ENCODE measurements at regions not wholly inside any gene's neighbourhood (a gene's known extent, or its start where the extent isn't known, plus 50 kb on each side); places are given as distances from the start of the nearest gene placed in this dataset.

DNA sequence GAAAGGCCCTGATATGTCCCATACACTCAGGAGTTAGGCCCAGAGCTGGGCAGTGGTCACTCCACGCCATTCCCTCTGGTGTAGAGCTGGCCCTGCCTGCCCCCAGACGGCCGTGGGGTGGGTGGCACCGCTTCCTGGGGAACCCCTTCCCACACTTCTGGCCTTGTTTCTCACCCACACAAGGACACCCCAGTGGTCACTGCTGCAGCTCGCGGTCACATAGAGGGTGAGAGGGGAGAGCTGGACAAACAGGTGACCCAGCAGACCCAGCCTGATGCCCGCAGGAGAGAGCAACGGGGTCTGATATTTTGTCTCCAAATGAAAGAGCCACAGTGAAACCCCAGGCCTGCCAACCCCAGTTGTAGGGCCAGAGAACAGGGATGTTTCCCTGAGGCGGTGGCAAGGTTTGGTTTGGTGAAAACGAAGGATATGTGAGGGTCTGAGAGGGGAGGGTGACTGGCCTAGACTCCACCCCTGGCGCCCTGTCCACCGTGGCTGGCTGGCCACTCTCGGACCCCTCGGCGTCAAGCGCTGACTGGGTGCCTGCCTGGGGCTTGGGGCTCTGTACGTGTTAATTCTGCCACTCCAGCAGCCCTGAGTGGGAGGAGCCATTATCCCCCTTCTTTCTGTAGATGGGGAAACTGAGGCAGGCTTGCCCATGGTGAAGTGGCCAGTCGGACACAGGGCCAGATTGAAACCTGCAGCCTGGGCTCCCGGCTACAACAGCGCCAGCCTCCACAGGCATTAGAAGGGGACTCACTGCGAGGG lies 71.0 kb upstream of the PPARA start:
- TF ChIP-seq, protein P1, sequence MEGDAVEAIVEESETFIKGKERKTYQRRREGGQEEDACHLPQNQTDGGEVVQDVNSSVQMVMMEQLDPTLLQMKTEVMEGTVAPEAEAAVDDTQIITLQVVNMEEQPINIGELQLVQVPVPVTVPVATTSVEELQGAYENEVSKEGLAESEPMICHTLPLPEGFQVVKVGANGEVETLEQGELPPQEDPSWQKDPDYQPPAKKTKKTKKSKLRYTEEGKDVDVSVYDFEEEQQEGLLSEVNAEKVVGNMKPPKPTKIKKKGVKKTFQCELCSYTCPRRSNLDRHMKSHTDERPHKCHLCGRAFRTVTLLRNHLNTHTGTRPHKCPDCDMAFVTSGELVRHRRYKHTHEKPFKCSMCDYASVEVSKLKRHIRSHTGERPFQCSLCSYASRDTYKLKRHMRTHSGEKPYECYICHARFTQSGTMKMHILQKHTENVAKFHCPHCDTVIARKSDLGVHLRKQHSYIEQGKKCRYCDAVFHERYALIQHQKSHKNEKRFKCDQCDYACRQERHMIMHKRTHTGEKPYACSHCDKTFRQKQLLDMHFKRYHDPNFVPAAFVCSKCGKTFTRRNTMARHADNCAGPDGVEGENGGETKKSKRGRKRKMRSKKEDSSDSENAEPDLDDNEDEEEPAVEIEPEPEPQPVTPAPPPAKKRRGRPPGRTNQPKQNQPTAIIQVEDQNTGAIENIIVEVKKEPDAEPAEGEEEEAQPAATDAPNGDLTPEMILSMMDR (conservative IDR thresholded peaks at IDR 0.05): no peak
- no peaks in the 10 kb centered on the region for H3K9me3 Mint-ChIP-seq
- H3K27ac Mint-ChIP-seq: no peak overlapping the region
- peaks cover 32% of the 10 kb centered on the region for H3K27me3 Mint-ChIP-seq
- H3K4me1 Mint-ChIP-seq (ENCODE audit: unreplicated experiment): peaks cover 13% of the 10 kb centered on the region
- no peaks in the 10 kb centered on the region for H3K36me3 Mint-ChIP-seq
- H3K4me3 Mint-ChIP-seq: no peak overlapping the region
- no peak for DNase-seq (ENCODE audit: extremely low spot score, unreplicated experiment)

DNA sequence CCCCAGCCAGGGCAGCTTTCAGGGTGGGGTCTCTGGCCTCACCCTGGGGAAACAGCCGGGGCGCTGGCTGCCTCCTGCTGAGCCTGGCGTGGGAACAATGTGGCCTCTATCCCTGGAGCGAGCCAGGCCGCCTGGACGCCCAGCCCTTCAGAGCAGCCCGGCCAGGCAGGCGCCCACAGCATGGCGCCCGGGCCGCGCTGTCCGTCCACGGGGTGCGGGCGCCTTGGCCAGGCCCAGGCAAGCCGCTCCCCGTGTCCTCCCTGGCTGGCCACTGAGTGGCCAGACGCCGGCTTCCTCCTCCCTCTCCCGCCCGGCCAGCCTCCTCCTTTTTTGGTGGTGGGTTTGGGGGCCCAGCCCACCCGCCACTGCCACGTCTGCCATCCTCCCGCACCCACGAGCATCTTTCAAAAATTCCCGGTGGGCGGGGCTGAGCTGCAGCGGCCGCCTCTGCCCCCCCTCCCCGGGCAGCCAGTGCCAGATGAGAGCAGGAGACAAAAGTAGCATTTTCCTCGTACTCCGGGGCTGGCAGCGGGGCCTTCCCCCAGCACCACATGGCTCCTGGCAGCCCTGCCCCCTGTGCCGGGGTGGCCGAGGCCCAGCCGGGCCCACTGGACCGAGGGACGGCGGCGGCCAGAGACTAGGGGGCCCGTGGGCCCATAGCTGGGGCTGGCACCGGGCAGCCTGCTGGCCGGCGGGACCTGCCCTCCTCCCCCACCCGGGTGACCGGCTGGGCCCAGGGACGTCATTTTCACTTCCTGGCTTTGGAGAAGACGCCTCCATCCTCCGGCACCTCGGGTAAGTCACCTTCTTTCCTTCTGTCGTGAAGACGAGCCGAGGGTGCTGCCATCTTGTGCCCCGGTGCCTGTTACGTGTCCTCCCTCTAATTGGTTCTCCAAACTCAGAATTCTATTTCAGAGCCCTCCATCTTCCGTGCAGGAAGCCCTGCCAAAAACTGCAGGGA lies 70.2 kb upstream of the PPARA start:
- TF ChIP-seq, protein P1 (conservative IDR thresholded peaks at IDR 0.05): no peak
- no peak for DNase-seq (ENCODE audit: extremely low spot score, unreplicated experiment)
- Mint-ChIP-seq H3K9me3 (no peaks in the 10 kb centered on the region), H3K27ac (no peak overlapping the region), H3K4me1 (ENCODE audit: unreplicated experiment) (peaks cover 13% of the 10 kb centered on the region), H3K27me3 (peaks cover 23% of the 10 kb centered on the region), H3K4me3 (no peak overlapping the region), H3K36me3 (no peaks in the 10 kb centered on the region)

DNA sequence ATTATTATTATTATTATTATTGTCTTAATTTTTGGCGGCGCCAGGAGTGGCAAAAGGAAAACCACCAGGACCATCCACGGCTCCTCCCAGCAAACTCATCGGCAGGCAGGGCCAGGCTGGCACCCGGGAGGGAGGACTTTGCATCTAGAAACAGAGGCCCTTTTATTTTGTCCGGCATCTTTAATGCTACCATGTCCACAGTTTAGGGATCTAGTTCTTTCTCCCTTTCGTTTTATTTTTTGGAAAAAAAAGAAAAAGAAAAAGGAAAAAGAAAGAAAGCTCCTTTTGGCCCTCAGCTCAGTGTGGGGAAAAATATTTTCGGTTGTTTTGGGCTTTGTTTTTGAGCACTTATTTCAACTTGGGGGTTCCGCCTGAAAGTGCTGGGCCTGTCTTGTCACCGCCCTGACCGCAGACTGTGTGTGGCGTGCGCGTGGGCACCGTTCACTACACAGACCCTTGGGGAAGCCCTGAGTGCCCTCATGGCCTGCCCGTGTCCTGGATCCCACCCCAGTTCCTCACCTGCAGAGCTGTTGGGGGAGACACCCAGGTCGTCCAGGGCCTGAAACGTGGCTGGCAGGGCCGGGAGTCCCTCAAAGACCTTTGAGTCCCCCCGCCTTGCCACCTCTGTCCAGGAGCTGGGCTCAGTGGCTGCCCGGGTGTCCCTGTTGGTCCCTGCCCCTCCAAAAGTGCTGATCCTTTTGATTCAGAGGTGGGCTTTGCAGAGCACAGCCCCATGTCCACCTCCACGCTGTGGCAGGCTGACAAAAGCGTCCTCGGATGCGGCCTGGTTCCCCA lies 69.1 kb upstream of the PPARA start:
- no peaks in the 10 kb centered on the region for H3K9me3 Mint-ChIP-seq
- H3K36me3 Mint-ChIP-seq: no peaks in the 10 kb centered on the region
- TF ChIP-seq, protein P1 (conservative IDR thresholded peaks at IDR 0.05): no peak
- H3K27me3 Mint-ChIP-seq: peaks cover 15% of the 10 kb centered on the region
- no peak for DNase-seq (ENCODE audit: extremely low spot score, unreplicated experiment)
- H3K27ac Mint-ChIP-seq: no peak overlapping the region
- peaks cover 9% of the 10 kb centered on the region for H3K4me1 Mint-ChIP-seq (ENCODE audit: unreplicated experiment)
- H3K4me3 Mint-ChIP-seq: no peak overlapping the region

DNA sequence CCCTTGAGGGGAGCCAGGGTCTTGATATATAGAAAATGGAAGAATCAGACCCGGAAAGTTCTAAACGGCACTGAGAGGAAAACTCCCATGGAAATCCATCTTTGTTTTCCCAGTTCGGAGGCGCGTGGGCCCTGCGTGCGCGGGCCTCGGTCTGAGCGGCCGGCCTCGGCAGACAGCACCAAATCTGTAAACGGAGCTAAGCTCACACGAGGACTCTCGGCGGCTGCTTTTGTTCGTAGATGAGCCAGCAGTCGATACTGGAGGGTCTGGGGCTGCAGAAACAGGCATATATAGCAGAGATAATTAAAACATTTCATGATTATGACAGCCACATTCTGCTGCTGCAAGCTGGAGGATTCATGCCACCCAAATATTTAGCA lies 68.5 kb upstream of the PPARA start:
- no peak overlapping the region for H3K4me3 Mint-ChIP-seq
- no peak for DNase-seq (ENCODE audit: extremely low spot score, unreplicated experiment)
- no peaks in the 10 kb centered on the region for H3K36me3 Mint-ChIP-seq
- H3K27ac Mint-ChIP-seq: no peak overlapping the region
- H3K9me3 Mint-ChIP-seq: no peaks in the 10 kb centered on the region
- peaks cover 8% of the 10 kb centered on the region for H3K4me1 Mint-ChIP-seq (ENCODE audit: unreplicated experiment)
- TF ChIP-seq, protein P1 (conservative IDR thresholded peaks at IDR 0.05): no peak
- H3K27me3 Mint-ChIP-seq: peaks cover 10% of the 10 kb centered on the region

DNA sequence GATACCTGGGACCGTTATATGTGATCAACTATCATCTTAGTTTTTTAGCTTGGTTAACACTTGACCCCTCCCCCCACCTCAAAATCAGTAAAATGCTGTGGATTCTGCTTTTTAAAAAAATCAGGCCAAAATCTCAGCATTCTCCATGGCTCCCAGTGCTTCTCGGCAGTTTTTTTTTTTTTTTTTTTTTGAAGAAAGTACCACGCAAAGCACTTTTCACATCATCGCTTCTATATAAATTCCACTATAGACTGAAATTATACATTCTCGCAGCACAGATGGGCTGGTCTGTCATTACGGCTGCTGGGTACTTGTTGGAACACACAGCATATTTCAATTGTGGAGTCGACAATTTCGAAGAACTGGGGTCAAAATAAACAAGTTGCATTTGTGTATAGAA lies 67.7 kb upstream of the PPARA start:
- no peaks in the 10 kb centered on the region for H3K4me1 Mint-ChIP-seq (ENCODE audit: unreplicated experiment)
- no peak for DNase-seq (ENCODE audit: extremely low spot score, unreplicated experiment)

More for the DNA sequence above, 67.7 kb upstream of the PPARA start:
- no peak overlapping the region for H3K4me3 Mint-ChIP-seq
- no peaks in the 10 kb centered on the region for H3K9me3 Mint-ChIP-seq
- TF ChIP-seq, protein P1 (conservative IDR thresholded peaks at IDR 0.05): no peak
- peaks cover 2% of the 10 kb centered on the region for H3K27me3 Mint-ChIP-seq
- H3K36me3 Mint-ChIP-seq: no peaks in the 10 kb centered on the region
- no peak overlapping the region for H3K27ac Mint-ChIP-seq
